IMR-90 (cell line): ENCODE measurements at regions not wholly inside any gene's neighbourhood (a gene's known extent, or its start where the extent isn't known, plus 50 kb on each side); places are given as distances from the start of the nearest gene placed in this dataset.
"Not testable (repeated sequence)": the region's sequence is repeated elsewhere in the genome, so short reads cannot be mapped to it uniquely, and the experiment has no call there.

Source experiments
- ATAC-seq: fragments of 200-7000 bp; cut with Tn5 transposase; 2 replicates; pipeline ENCODE4 v1.9.1; 2020; ENCODE audit warnings: low read depth, mild to moderate bottlenecking, moderate library complexity
- BruUV-seq: library from RNA; stranded (reverse); fragments of 400-500 nt; replicated peaks from 2 replicates; lab custom pipeline; 2021; lab: Mats Ljungman, UMichigan
- CTCF ChIA-PET: fragments of 300-600 bp; formaldehyde crosslinking; extraction: SDS; loops from one replicate; lab custom pipeline; 2021; ENCODE audit warnings: antibody characterized with exemption; lab: Yijun Ruan, JAX
- POLR2A ChIA-PET: fragments of 300-600 bp; sonication (Branson Sonifier 250); formaldehyde crosslinking; loops from one replicate; lab custom pipeline; 2022; ENCODE audit warnings: antibody characterized with exemption; ENCODE audit not compliant: unreplicated experiment; lab: Charles Lee
- DNase-seq: peaks from one replicate; pipeline ENCODE4 v3.0.0; 2013
- H2AFZ ChIP-seq: replicated peaks from 2 replicates; pipeline ENCODE3; 2013; ENCODE audit warnings: low read length, mild to moderate bottlenecking; ENCODE audit not compliant: poor library complexity
- H2AK5ac ChIP-seq: 2 replicates; pipeline ENCODE4 v1.6.1; 2013; ENCODE audit warnings: low read depth, low read length, inconsistent platforms
- H2AK9ac ChIP-seq: replicated peaks from 2 replicates; pipeline ENCODE3; 2013; ENCODE audit warnings: mild to moderate bottlenecking, low read depth, low read length, moderate library complexity; ENCODE audit not compliant: poor library complexity
- H2BK120ac ChIP-seq: 2 replicates; pipeline ENCODE4 v1.6.1; 2013; ENCODE audit warnings: low read depth, low read length, inconsistent platforms
- H2BK15ac ChIP-seq: 3 replicates; pipeline ENCODE4 v1.6.1; 2013; ENCODE audit warnings: low read depth, low read length, inconsistent platforms
- H2BK20ac ChIP-seq: 2 replicates; pipeline ENCODE4 v1.6.1; 2013; ENCODE audit warnings: low read depth, mild to moderate bottlenecking, inconsistent platforms, low read length, moderate library complexity
- H2BK5ac ChIP-seq: 2 replicates; pipeline ENCODE4 v1.6.1; 2013; ENCODE audit warnings: mild to moderate bottlenecking, low read depth, low read length, inconsistent platforms; ENCODE audit not compliant: poor library complexity, severe bottlenecking
- H3K14ac ChIP-seq: replicated peaks from 2 replicates; pipeline ENCODE4 v1.6.1; 2013; ENCODE audit warnings: low read depth, low read length, inconsistent platforms
- H3K18ac ChIP-seq: 2 replicates; pipeline ENCODE4 v1.6.1; 2013; ENCODE audit warnings: low read depth, low read length, control low read depth
- H3K23ac ChIP-seq: 2 replicates; pipeline ENCODE4 v1.6.1; 2013; ENCODE audit warnings: low read depth, low read length, inconsistent platforms
- H3K27ac ChIP-seq: 2 replicates; pipeline ENCODE4 v1.5.1; 2013; ENCODE audit warnings: mild to moderate bottlenecking, control low read depth, low read length; ENCODE audit not compliant: insufficient read depth
- H3K27me3 ChIP-seq: 2 replicates; pipeline ENCODE4 v1.6.1; 2013; ENCODE audit warnings: low read length; ENCODE audit not compliant: control insufficient read depth, insufficient read depth
- H3K36me3 ChIP-seq: 2 replicates; pipeline ENCODE4 v1.6.1; 2013; ENCODE audit warnings: low read length, mixed read lengths; ENCODE audit not compliant: control insufficient read depth, insufficient read depth
- H3K4ac ChIP-seq: 2 replicates; pipeline ENCODE4 v1.6.1; 2013; ENCODE audit warnings: low read depth, low read length, inconsistent platforms
- H3K4me1 ChIP-seq: 2 replicates; pipeline ENCODE4 v1.6.1; 2013; ENCODE audit warnings: low read length, mixed read lengths; ENCODE audit not compliant: control insufficient read depth, insufficient read depth
- H3K4me2 ChIP-seq: 2 replicates; pipeline ENCODE4 v1.6.1; 2013; ENCODE audit warnings: low read depth, mild to moderate bottlenecking, control low read depth, low read length, moderate library complexity
- H3K4me3 ChIP-seq: 2 replicates; pipeline ENCODE4 v1.5.1; 2013; ENCODE audit warnings: low read depth, mild to moderate bottlenecking, control low read depth, low read length, moderate library complexity; ENCODE audit not compliant: insufficient read depth
- H3K56ac ChIP-seq: 2 replicates; pipeline ENCODE4 v1.6.1; 2013; ENCODE audit warnings: low read length, inconsistent platforms; ENCODE audit not compliant: insufficient read depth; ENCODE audit errors: extremely low read depth
- H3K79me1 ChIP-seq, 2 experiments: 2 replicates each; pipeline ENCODE4 v1.6.1; 2013; ENCODE audit warnings: low read length in 2 of 2, inconsistent platforms in 1 of 2, low read depth in 1 of 2
- H3K9ac ChIP-seq: 2 replicates; pipeline ENCODE4 v1.6.1; 2013; ENCODE audit warnings: low read depth, low read length, control low read depth
- H3K9me1 ChIP-seq: 2 replicates; pipeline ENCODE4 v1.6.1; 2013; ENCODE audit warnings: low read length, inconsistent platforms; ENCODE audit not compliant: insufficient read depth
- H3K9me3 ChIP-seq: 2 replicates; pipeline ENCODE4 v1.6.1; 2013; ENCODE audit warnings: low read length; ENCODE audit not compliant: control insufficient read depth, insufficient read depth
- H4K20me1 ChIP-seq: 2 replicates; pipeline ENCODE4 v1.6.1; 2013; ENCODE audit warnings: low read length, inconsistent platforms; ENCODE audit not compliant: insufficient read depth
- H4K5ac ChIP-seq: 2 replicates; pipeline ENCODE4 v1.6.1; 2013; ENCODE audit warnings: mild to moderate bottlenecking, low read depth, low read length, control low read depth
- H4K8ac ChIP-seq, 2 experiments: 2 replicates each; pipeline ENCODE4 v1.6.1; 2013; ENCODE audit warnings: low read depth in 2 of 2, low read length in 2 of 2, control low read depth in 1 of 2, inconsistent platforms in 1 of 2
- H4K91ac ChIP-seq: 2 replicates; pipeline ENCODE4 v1.6.1; 2013; ENCODE audit warnings: low read depth, low read length, inconsistent platforms; ENCODE audit not compliant: insufficient read depth
- WGBS, 2 experiments: methylation state at CpG; one replicate each; pipeline versions ENCODE4 v1.1.5 to v1.1.7; 2013; ENCODE audit warnings: missing lambda C conversion rate in 2 of 2; ENCODE audit not compliant: insufficient read length in 1 of 2; ENCODE audit errors: extremely low coverage in 2 of 2; 5-methylcytosine and 5-hydroxymethylcytosine counted together
- dilution Hi-C: fragments of 300-500 bp; cut with HindIII; formaldehyde crosslinking; loops from one replicate; pipeline ENCODE4 v1.14.3; 2018; ENCODE audit warnings: low sequenced_read_pairs; ENCODE audit not compliant: unreplicated experiment
- in situ Hi-C: fragments of 300-500 bp; cut with MboI; formaldehyde crosslinking; loops from 3 replicates; pipeline ENCODE4 v1.14.3; 2019; ENCODE audit warnings: low sequenced_read_pairs, inconsistent platforms, mixed read lengths
- intact Hi-C: fragments of 100-400 bp; cut with micrococcal nuclease; formaldehyde crosslinking; loops from 2 replicates; pipeline ENCODE4 v1.10.0; 2022

DNA sequence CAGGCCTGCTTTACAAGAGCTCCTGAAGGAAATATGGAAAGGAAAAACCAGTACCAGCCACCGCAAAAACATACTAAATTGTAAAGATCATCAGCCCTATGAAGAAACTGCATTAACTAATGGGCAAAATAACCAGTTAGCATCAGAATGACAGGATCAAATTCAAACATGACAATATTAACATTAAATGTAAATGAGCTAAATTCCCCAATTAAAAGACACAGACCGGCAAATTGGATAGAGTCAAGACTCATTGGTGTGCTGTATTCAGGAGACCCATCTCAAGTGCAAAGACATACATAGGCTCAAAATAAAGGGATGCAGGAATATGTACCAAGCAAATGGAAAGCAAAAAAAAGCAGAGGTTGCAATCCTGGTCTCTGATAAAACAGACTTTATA is 408.7 kb upstream of the RAB6C start:
- intact Hi-C loops, BruUV-seq, H3K56ac ChIP-seq, H3K23ac ChIP-seq, H3K4me2 ChIP-seq, CTCF ChIA-PET, H3K4me3 ChIP-seq, DNase-seq, H4K91ac ChIP-seq, H3K79me1 ChIP-seq, H3K14ac ChIP-seq, H3K27ac ChIP-seq, H3K36me3 ChIP-seq, in situ Hi-C loops, dilution Hi-C loops, ATAC-seq, H3K4ac ChIP-seq, H2AK5ac ChIP-seq, H2AFZ ChIP-seq, POLR2A ChIA-PET, H3K9ac ChIP-seq, H3K18ac ChIP-seq, H2BK15ac ChIP-seq, H4K5ac ChIP-seq, H2BK120ac ChIP-seq, H2AK9ac ChIP-seq, H3K4me1 ChIP-seq, H3K27me3 ChIP-seq, H4K8ac ChIP-seq, H2BK5ac ChIP-seq, H3K9me1 ChIP-seq, H3K9me3 ChIP-seq, H4K20me1 ChIP-seq, H2BK20ac ChIP-seq: not testable (repeated sequence)
- WGBS, 2 experiments: no CpG with 5 or more reads among the region's 2 CpGs
